ENCODE measurements at regions not wholly inside any gene's neighbourhood (a gene's known extent, or its start where the extent isn't known, plus 50 kb on each side); places are given as distances from the start of the nearest gene placed in this dataset.

- H3K4me1 Mint-ChIP-seq = no peaks in the 10 kb centered on the region
- no peak overlapping the region for H3K27ac ChIP-seq (ENCODE audit: low read depth)
- no peaks in the 10 kb centered on the region for H3K36me3 ChIP-seq (ENCODE audit: insufficient read depth)
- H3K27me3 ChIP-seq (ENCODE audit: insufficient read depth) = no peaks in the 10 kb centered on the region
- DNase-seq (ENCODE audit: low spot score) (no peak), ATAC-seq (no peak)
- H3K27me3 Mint-ChIP-seq (ENCODE audit: insufficient read depth, low read depth, poor library complexity) = no peaks in the 10 kb centered on the region
- no peak overlapping the region for H3K27ac Mint-ChIP-seq
- H3K4me1 ChIP-seq (ENCODE audit: insufficient read depth) = no peaks in the 10 kb centered on the region
- no peak overlapping the region for H3K4me3 Mint-ChIP-seq
- H4K20me1 ChIP-seq (replicated peaks; ENCODE audit: insufficient read depth) = no peaks in the 10 kb centered on the region
- H3K9me3 Mint-ChIP-seq = 0 out of 3 replicates have a peak, but pooled peaks cover 5% of the 10 kb centered on the region
- H3K79me2 ChIP-seq (replicated peaks; ENCODE audit: insufficient read depth) = no peaks in the 10 kb centered on the region
- H3K36me3 Mint-ChIP-seq (ENCODE audit: low read depth) = no peaks in the 10 kb centered on the region; the same call in 2 of the 3 replicates
- no peak overlapping the region for H3K4me2 ChIP-seq
- no peak overlapping the region for H3K4me3 ChIP-seq
- H3F3A ChIP-seq (replicated peaks; ENCODE audit: low read depth) = no peaks in the 10 kb centered on the region
- TF ChIP-seq POLR2AphosphoS5 (IDR thresholded peaks at IDR 0.05; ENCODE audit: low read depth) (no peak), STAT1 (IDR thresholded peaks at IDR 0.05; ENCODE audit: unreplicated experiment) (no peak), ZNF331 (CRISPR knock-in tag; IDR thresholded peaks at IDR 0.05; ENCODE audit: low read depth) (no peak), JUNB (IDR thresholded peaks at IDR 0.05; ENCODE audit: unreplicated experiment) (no peak), ZNF114 (CRISPR knock-in tag; IDR thresholded peaks at IDR 0.05) (no peak), ETS1 (IDR thresholded peaks at IDR 0.05) (no peak), REST (IDR thresholded peaks at IDR 0.05; ENCODE audit: unreplicated experiment) (no peak), CREB1 (CRISPR knock-in tag; IDR thresholded peaks at IDR 0.05; ENCODE audit: low read depth) (no peak), NANOG (IDR thresholded peaks at IDR 0.05; ENCODE audit: borderline replicate concordance) (no peak)
- H3K9me2 ChIP-seq (ENCODE audit: insufficient read depth) = no peaks in the 10 kb centered on the region
- H2AFZ ChIP-seq = no peak overlapping the region
These were observed 342.8 kb upstream of the NDST4 start for GRCh38 chr4:115456231-115456630.

- Histone ChIP-seq H3K36me3 (ENCODE audit: insufficient read depth) (no peaks in the 10 kb centered on the region), H3K79me2 (replicated peaks; ENCODE audit: insufficient read depth) (no peaks in the 10 kb centered on the region), H3K27ac (ENCODE audit: low read depth) (no peak overlapping the region), H4K20me1 (replicated peaks; ENCODE audit: insufficient read depth) (no peaks in the 10 kb centered on the region), H3F3A (replicated peaks; ENCODE audit: low read depth) (no peaks in the 10 kb centered on the region), H3K27me3 (ENCODE audit: insufficient read depth) (no peaks in the 10 kb centered on the region), H3K9me2 (ENCODE audit: insufficient read depth) (no peaks in the 10 kb centered on the region), H3K4me1 (ENCODE audit: insufficient read depth) (no peaks in the 10 kb centered on the region), H3K4me2 (no peak overlapping the region), H2AFZ (no peak overlapping the region), H3K4me3 (no peak overlapping the region)
- Mint-ChIP-seq H3K27me3 (ENCODE audit: insufficient read depth, low read depth, poor library complexity) (peaks cover 2% of the 10 kb centered on the region), H3K4me3 (no peak overlapping the region), H3K36me3 (ENCODE audit: low read depth) (no peaks in the 10 kb centered on the region; the same call in 2 of the 3 replicates), H3K4me1 (no peaks in the 10 kb centered on the region), H3K9me3 (0 out of 3 replicates have a peak, but pooled peaks cover 5% of the 10 kb centered on the region), H3K27ac (no peak overlapping the region)
- ATAC-seq (no peak), DNase-seq (ENCODE audit: low spot score) (no peak)
- TF ChIP-seq ZNF462 (CRISPR knock-in tag; IDR thresholded peaks at IDR 0.05) (no peak), ZNF114 (CRISPR knock-in tag; IDR thresholded peaks at IDR 0.05) (no peak), STAT1 (IDR thresholded peaks at IDR 0.05; ENCODE audit: unreplicated experiment) (no peak)
These were observed 340.8 kb upstream of the NDST4 start for GRCh38 chr4:115454228-115454627.

Data from GM23338 (cell line).